GM18502 (cell line): ENCODE measurements at regions not wholly inside any gene's neighbourhood (a gene's known extent, or its start where the extent isn't known, plus 50 kb on each side); places are given as distances from the start of the nearest gene placed in this dataset.

Experiments
- ATAC-seq: cut with Tn5 transposase; IDR thresholded peaks from one replicate; pipeline ENCODE4 v1.9.1; 2021; ENCODE audit warnings: mild to moderate bottlenecking; ENCODE audit not compliant: unreplicated experiment, poor library complexity

DNA sequence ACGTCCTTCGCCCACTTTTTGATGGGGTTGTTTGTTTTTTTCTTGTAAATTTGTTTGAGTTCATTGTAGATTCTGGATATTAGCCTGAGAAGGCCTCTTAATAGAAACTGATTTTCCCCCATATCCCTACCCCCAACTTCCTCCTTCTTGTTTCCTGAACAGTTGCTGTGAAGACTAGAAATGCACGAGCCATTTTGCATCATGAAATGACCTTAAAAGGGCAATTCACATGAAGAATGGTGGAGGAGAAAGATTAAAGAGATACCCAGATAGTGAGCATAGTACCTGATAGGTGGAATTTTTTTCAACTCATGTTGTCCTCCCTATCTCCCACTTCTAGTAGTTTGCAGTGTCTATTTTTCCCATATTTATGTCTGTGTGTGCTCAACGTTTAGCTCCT lies 55.2 kb upstream of the KCNH8 start:
- no peak for ATAC-seq

DNA sequence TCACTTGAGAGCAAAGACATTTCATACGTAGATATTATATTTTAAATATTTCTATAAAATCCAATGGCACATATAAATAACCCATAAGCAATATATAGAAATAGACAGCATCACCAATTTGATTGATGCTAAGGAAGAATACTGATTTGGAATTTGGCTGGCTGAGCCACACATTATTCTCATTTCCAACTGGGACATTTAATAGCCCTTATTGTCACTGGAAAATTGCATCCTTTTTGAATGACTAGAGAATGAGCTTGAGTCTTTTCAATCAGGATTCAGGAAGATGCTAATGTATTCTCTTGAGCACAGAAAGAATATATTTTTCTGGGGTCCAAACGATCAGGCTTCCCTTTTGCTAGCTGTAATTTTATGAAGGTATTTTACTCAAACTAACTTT lies 70.9 kb upstream of the KCNH8 start:
- ATAC-seq: no peak

- no peak for ATAC-seq
Measured at GRCh38 chr3:19075037-19075436, 73.3 kb upstream of the KCNH8 start.

DNA sequence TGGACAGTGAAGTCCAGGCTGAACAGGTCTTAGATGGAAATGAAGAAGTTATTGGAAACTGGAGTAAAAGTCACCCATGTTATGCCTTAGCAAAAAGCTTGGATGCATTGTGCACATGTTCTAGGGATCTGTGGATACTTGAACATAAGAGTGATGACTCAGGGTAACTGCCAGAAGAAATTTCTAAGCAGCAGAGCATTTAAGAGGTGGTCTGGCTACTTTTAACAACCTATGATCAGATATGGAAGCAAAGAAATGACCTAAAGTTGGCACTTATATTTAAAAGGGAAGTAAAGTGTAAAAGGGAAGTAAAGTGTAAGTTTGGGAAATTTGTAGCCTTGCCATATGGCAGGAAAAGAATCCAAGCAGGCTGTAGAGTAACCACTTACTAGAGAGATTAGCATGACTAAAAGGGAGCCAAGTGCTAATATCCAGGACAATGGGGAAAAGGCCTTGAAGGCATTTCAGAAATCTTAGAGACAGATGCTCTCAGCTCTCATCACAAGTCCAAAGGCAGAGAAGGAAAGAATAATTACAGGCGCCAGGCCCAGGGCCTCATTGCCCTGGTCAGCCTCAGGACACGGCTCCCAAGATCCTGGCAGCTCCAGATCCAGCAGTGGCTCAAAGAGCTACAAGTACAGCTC lies 73.9 kb upstream of the KCNH8 start:
- no peak for ATAC-seq

GRCh38 chr3:19073341-19074105 lies 74.8 kb upstream of the KCNH8 start:
- ATAC-seq: no peak

DNA sequence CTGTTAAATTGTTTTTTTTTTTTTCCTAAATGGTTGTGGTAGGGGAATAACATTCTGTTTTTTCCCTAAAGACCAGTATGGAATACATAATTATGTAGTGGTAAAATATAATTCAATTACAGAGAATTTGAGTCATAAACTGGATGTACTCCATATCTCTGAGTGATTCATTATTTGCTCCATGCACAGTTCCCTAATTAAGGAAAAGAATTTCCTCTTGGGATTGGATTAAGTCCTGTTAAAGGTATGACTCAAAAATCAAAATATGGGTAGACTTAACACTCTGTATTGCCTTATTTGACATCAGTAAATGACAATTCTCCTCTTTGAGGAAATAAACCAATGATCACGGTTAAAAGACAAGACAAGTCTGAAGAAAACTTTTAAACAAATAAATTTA lies 78.0 kb upstream of the KCNH8 start:
- ATAC-seq: no peak

GRCh38 chr3:19065027-19065426 lies 83.3 kb upstream of the KCNH8 start:
- ATAC-seq: peak; percentile 47

- ATAC-seq: no peak
Measured at GRCh38 chr3:19063936-19064335, 84.4 kb upstream of the KCNH8 start.

DNA sequence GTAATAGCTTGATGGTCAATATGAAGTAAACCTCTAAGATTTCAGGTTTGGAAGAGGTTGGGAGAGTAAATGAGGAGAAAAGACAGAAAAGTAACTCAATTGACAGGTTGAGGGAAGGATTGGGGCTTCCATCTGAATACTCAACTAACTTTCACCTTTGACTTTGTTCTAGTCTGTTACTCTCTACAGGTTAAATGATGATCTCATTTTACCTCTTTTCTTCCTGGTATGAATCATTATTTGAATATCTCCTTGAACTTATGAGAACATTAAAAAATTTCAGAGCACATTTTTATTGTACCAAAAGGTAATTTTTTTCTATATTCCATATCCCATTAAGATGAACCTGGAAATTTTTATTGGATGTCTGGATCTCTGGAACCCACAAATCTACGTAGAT lies 87.9 kb upstream of the KCNH8 start:
- ATAC-seq: no peak

DNA sequence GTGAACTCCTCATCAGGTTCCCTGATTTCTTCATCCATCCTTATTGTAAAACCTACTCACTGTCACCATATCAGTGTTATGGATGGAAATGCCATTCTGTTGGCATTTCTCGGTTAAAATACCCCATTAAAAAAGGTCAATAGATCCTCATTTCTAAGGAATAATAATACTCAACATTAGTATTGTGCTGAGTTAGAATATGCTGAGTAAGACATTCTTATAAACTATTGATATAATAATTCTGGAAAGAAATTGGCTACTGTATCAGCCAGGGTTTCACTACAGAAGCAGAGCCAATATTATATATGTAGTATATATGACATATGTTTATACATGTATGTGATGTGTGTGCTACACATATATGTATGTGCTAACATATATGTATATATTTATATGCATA lies 95.4 kb upstream of the KCNH8 start:
- ATAC-seq: no peak

DNA sequence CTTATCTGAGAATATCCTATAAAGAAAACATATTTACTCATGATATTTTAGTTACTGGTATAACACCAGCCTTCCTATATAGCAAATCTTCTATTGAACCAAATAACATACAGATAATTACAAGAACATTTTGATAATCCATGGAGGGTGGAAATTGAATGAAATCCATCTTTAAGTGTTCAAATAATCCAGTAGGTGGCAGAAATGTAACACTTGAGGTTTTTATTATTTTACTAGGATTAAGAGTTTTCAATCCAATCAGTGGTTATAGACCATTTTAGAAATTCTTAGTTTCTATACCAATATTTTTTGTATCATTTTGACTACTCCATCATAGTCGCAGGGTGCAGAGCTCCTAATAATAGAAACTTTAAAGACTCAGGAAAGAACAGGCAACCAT lies 101.9 kb upstream of the KCNH8 start:
- no peak for ATAC-seq

DNA sequence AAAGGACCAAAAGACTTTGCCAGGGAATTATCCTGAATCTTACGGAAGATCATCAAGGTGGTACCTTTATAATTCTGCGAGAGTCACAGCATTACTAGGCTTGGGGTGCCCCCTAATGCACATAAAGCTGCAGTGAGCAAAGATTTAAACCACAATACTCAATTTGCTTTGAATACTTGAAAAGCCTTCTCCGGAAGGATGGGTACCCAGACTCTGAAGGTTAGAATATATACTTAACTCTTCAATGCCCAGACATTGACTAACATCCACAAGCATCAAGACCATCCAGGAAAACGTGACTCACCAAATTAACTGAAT lies 117.8 kb upstream of the KCNH8 start:
- ATAC-seq: no peak

DNA sequence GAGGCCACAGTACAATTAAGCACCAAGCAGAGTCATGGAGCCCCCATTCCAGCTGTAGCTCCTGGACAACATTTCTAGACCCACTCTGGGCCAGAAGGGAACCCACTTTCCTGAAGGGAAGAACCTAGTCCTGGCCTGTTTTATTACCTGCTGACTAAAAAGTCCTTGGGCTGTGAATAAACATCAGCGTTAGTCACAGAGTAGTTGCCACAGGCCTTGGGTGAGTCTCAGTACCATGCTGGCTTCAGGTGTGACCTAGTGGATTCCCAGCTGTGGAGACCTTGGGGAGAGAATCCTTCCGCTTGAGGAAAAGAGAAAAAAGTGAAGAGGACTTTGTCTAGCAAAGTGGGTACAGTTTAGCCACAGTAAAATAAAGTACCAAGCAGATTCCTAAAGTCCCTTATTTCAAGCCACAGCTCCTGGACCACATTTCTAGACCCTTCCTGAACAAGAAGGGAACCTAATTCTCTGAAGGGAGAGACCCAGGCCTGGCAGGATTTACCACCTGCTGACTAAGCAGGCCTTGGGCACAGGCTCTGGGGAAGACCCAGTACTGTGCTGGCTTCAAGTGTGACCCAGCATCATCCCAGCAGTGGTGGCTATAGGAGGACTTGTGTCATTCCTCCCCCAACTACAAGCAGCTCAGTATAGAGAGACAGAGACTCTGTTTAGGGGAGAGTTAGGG lies 118.3 kb upstream of the KCNH8 start:
- ATAC-seq: no peak

DNA sequence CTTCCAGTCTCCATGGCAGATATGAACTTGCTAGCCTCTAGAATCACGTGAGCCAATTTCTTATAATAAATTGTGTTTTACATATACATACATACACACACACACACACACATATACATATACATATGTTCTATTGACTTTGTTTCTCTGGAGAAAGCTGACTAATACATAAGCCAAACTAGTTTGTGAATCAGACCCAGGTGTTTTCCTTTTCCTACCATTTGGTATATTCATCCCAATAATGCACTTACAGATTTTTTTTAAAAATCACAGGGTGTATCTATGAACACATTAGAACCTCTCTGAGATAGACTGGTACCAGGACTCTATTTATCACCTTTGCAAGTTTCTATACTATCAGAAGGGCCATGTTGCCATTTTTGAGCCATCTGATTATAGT lies 122.9 kb upstream of the KCNH8 start:
- ATAC-seq: no peak

DNA sequence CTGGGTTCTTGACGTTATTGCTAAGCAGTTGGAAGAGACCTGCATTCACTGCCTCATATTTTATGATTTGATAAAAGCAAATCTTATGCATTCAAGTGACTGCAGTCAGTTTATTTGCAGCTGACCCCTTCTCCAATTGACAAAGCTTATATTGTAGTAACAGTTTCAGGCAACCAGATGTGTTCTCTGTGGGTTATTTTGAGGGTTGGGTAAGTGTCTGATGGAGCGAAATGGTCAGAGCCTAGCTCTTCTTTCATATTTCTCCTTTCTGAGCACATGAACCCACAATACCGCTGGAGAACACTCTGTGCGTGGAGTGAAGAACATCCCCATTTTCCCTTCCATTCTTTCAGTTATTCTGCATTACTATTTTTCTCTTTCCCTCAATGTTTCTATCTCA lies 125.8 kb upstream of the KCNH8 start:
- no peak for ATAC-seq

- no peak for ATAC-seq
Measured at GRCh38 chr3:19016851-19017250, 131.5 kb upstream of the KCNH8 start.

DNA sequence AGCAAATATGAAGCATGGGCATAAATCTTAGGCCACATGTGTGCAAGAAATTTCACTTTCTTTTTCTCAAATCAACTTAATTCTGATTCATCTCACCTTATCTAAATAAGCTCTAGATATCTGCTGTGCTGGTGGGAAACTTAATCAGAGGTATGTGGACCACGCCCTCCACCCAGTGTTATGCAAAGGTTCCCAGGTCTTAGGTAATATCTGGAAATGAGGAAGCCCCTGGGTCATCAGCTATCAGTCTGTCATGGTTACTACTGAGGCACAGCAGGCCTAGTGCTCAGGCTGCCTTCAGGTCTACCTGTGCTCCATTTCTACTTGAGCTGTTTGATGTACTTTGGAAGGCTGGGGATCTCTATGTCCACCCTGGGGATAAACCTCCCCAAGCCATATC lies 134.4 kb upstream of the KCNH8 start:
- no peak for ATAC-seq

- ATAC-seq: no peak
Measured at GRCh38 chr3:19012846-19013245, 135.5 kb upstream of the KCNH8 start.

- ATAC-seq: no peak
Measured at GRCh38 chr3:19002606-19003005, 145.7 kb upstream of the KCNH8 start.

- ATAC-seq: no peak
Measured at GRCh38 chr3:18998069-18998468, 150.2 kb upstream of the KCNH8 start.

DNA sequence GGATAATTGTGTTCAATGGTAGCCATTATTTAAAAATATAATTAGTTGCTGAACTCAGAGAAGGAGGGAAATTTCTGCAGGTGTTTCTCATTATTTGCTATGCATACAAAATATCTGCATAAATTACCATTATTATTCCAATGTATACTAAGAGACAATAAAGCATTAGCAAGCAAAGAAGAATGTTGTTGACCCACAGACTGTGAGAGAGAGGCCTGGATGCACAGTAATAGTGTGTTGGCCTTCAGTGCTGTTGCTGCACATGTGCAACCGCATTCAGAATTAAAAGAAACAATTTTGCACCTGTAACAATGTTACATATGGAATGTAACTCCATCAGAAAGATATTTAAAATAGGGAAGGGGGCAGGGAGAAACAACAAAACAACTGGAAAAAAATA lies 155.6 kb upstream of the KCNH8 start:
- ATAC-seq: no peak
